Amniotic epithelial cell (primary cell): ENCODE measurements at regions not wholly inside any gene's neighbourhood (a gene's known extent, or its start where the extent isn't known, plus 50 kb on each side); places are given as distances from the start of the nearest gene placed in this dataset.

ENCODE experiments used
- DNase-seq: peaks from one replicate; pipeline ENCODE4 v3.0.0-alpha.2; 2010; ENCODE audit warnings: low read depth

GRCh38 chr5:105030153-105030552 is 1467.6 kb upstream of the NUDT12 start:
- no peak for DNase-seq

GRCh38 chr5:105015098-105015497 is 1452.5 kb upstream of the NUDT12 start:
- no peak for DNase-seq

GRCh38 chr5:104998572-104998971 is 1436.0 kb upstream of the NUDT12 start:
- no peak for DNase-seq

GRCh38 chr5:104998169-104998568 is 1435.6 kb upstream of the NUDT12 start:
- no peak for DNase-seq

GRCh38 chr5:104987074-104987473 is 1424.5 kb upstream of the NUDT12 start:
- DNase-seq = no peak

- peak; percentile 3 for DNase-seq
Observed at GRCh38 chr5:104977529-104977928, 1414.9 kb upstream of the NUDT12 start.

GRCh38 chr5:104967806-104968410 is 1405.3 kb upstream of the NUDT12 start:
- DNase-seq = no peak

- no peak for DNase-seq
Observed at GRCh38 chr5:104965006-104965405, 1402.4 kb upstream of the NUDT12 start.

GRCh38 chr5:104955479-104955878 is 1392.9 kb upstream of the NUDT12 start:
- no peak for DNase-seq

GRCh38 chr5:104952876-104953275 is 1390.3 kb upstream of the NUDT12 start:
- DNase-seq = no peak

- no peak for DNase-seq
Observed at GRCh38 chr5:104951829-104952228, 1389.2 kb upstream of the NUDT12 start.

- DNase-seq = peak; percentile 45
Observed at GRCh38 chr5:104947076-104947475, 1384.5 kb upstream of the NUDT12 start.

GRCh38 chr5:104942735-104943134 is 1380.1 kb upstream of the NUDT12 start:
- peak; percentile 57 for DNase-seq

GRCh38 chr5:104941030-104941645 is 1378.5 kb upstream of the NUDT12 start:
- DNase-seq = no peak

- DNase-seq = peak; percentile 70
Observed at GRCh38 chr5:104937598-104937997, 1375.0 kb upstream of the NUDT12 start.

- DNase-seq = no peak
Observed at GRCh38 chr5:104932431-104932830, 1369.8 kb upstream of the NUDT12 start.

GRCh38 chr5:104928906-104929520 is 1366.4 kb upstream of the NUDT12 start:
- no peak for DNase-seq

- DNase-seq = no peak
Observed at GRCh38 chr5:104915226-104915625, 1352.6 kb upstream of the NUDT12 start.

GRCh38 chr5:104914536-104915070 is 1352.0 kb upstream of the NUDT12 start:
- no peak for DNase-seq

GRCh38 chr5:104913841-104914281 is 1351.3 kb upstream of the NUDT12 start:
- no peak for DNase-seq

GRCh38 chr5:104909803-104910202 is 1347.2 kb upstream of the NUDT12 start:
- DNase-seq = no peak

- no peak for DNase-seq
Observed at GRCh38 chr5:104904561-104904960, 1342.0 kb upstream of the NUDT12 start.

GRCh38 chr5:104903941-104904340 is 1341.4 kb upstream of the NUDT12 start:
- no peak for DNase-seq
